GM19467 (cell line): ENCODE measurements at regions not wholly inside any gene's neighbourhood (a gene's known extent, or its start where the extent isn't known, plus 50 kb on each side); places are given as distances from the start of the nearest gene placed in this dataset.
"Not testable (repeated sequence)": the region's sequence is repeated elsewhere in the genome, so short reads cannot be mapped to it uniquely, and the experiment has no call there.

Source experiments
- ATAC-seq: cut with Tn5 transposase; IDR thresholded peaks from one replicate; pipeline ENCODE4 v1.9.1; 2021; ENCODE audit warnings: mild to moderate bottlenecking, moderate library complexity; ENCODE audit not compliant: unreplicated experiment

GRCh38 chr4:144799486-144799885, 153.5 kb downstream of the HHIP start:
- no peak for ATAC-seq

- no peak for ATAC-seq
Observed at GRCh38 chr4:144801731-144802130, 155.8 kb downstream of the HHIP start.

- no peak for ATAC-seq
Observed at GRCh38 chr4:144808034-144808433, 162.1 kb downstream of the HHIP start.

GRCh38 chr4:144809056-144809640, 163.2 kb downstream of the HHIP start:
- ATAC-seq, result no peak

- ATAC-seq, result no peak
Observed at GRCh38 chr4:144816668-144817067, 170.7 kb downstream of the HHIP start.

- no peak for ATAC-seq
Observed at GRCh38 chr4:144817081-144817480, 171.1 kb downstream of the HHIP start.

- ATAC-seq, result no peak
Observed at GRCh38 chr4:144818136-144818535, 172.2 kb downstream of the HHIP start.

GRCh38 chr4:144819591-144819990, 173.6 kb downstream of the HHIP start:
- ATAC-seq, result no peak

- no peak for ATAC-seq
Observed at GRCh38 chr4:144820011-144820727, 174.2 kb downstream of the HHIP start.

- no peak for ATAC-seq
Observed at GRCh38 chr4:144820728-144821085, 174.8 kb downstream of the HHIP start.

- no peak for ATAC-seq
Observed at GRCh38 chr4:144831971-144832370, 186.0 kb downstream of the HHIP start.

GRCh38 chr4:144845411-144845810, 199.5 kb downstream of the HHIP start:
- ATAC-seq, result no peak

GRCh38 chr4:144851948-144852347, 206.0 kb downstream of the HHIP start:
- no peak for ATAC-seq

GRCh38 chr4:144861471-144861870, 215.5 kb downstream of the HHIP start:
- ATAC-seq, result no peak

- ATAC-seq, result no peak
Observed at GRCh38 chr4:144862210-144862609, 216.3 kb downstream of the HHIP start.

- ATAC-seq, result not testable (repeated sequence)
Observed at GRCh38 chr4:144864891-144865290, 218.9 kb downstream of the HHIP start.

- no peak for ATAC-seq
Observed at GRCh38 chr4:144868309-144868708, 222.4 kb downstream of the HHIP start.

GRCh38 chr4:144872508-144873225, 225.3 kb downstream of the ANAPC10 start:
- no peak for ATAC-seq

- no peak for ATAC-seq
Observed at GRCh38 chr4:144873226-144873990, 224.6 kb downstream of the ANAPC10 start.

GRCh38 chr4:144894573-144894972, 203.4 kb downstream of the ANAPC10 start:
- ATAC-seq, result no peak

GRCh38 chr4:144899393-144899792, 198.6 kb downstream of the ANAPC10 start:
- ATAC-seq, result no peak
